H9 (cell line): ENCODE measurements at regions not wholly inside any gene's neighbourhood (a gene's known extent, or its start where the extent isn't known, plus 50 kb on each side); places are given as distances from the start of the nearest gene placed in this dataset.

ENCODE experiments used
- DNase-seq: peaks from one replicate; pipeline ENCODE4 v3.0.0-alpha.2; 2017
- H2AFZ ChIP-seq: one replicate; pipeline ENCODE4 v1.6.1; 2013; ENCODE audit warnings: mild to moderate bottlenecking, low read length, control low read depth, moderate library complexity
- H2AK5ac ChIP-seq: 2 replicates; pipeline ENCODE4 v1.6.1; 2013; ENCODE audit warnings: low read length, control low read depth, mixed read lengths; ENCODE audit not compliant: insufficient read length
- H2BK120ac ChIP-seq: one replicate; pipeline ENCODE4 v1.6.1; 2013; ENCODE audit warnings: low read depth, mild to moderate bottlenecking, low read length, control low read depth, inconsistent platforms; ENCODE audit not compliant: poor library complexity, severe bottlenecking
- H2BK12ac ChIP-seq: 2 replicates; pipeline ENCODE4 v1.6.1; 2013; ENCODE audit warnings: low read length, control low read depth, mixed read lengths, low read depth; ENCODE audit not compliant: insufficient read length
- H2BK15ac ChIP-seq: 2 replicates; pipeline ENCODE4 v1.6.1; 2013; ENCODE audit warnings: low read depth, low read length, control low read depth
- H2BK20ac ChIP-seq: one replicate; pipeline ENCODE4 v1.6.1; 2013; ENCODE audit warnings: low read depth, mild to moderate bottlenecking, low read length, control low read depth, inconsistent platforms; ENCODE audit not compliant: poor library complexity, severe bottlenecking
- H2BK5ac ChIP-seq: 2 replicates; pipeline ENCODE4 v1.6.1; 2013; ENCODE audit warnings: low read length, control low read depth, mixed read lengths; ENCODE audit not compliant: insufficient read length
- H3K14ac ChIP-seq: 2 replicates; pipeline ENCODE4 v1.6.1; 2013; ENCODE audit warnings: low read length, control low read depth; ENCODE audit not compliant: insufficient read depth
- H3K18ac ChIP-seq: 2 replicates; pipeline ENCODE4 v1.6.1; 2013; ENCODE audit warnings: low read depth, mild to moderate bottlenecking, mixed read lengths, low read length, control low read depth; ENCODE audit not compliant: insufficient read length
- H3K23ac ChIP-seq: 2 replicates; pipeline ENCODE4 v1.6.1; 2013; ENCODE audit warnings: low read length, control low read depth, mixed read lengths, low read depth; ENCODE audit not compliant: insufficient read length
- H3K23me2 ChIP-seq: 2 replicates; pipeline ENCODE4 v1.6.1; 2013; ENCODE audit warnings: low read depth, mild to moderate bottlenecking, mixed read lengths, low read length, control low read depth; ENCODE audit not compliant: insufficient read length, poor library complexity, severe bottlenecking
- H3K27ac ChIP-seq: 2 replicates; pipeline ENCODE4 v1.5.1; 2013; ENCODE audit warnings: low read length, control low read depth, mixed read lengths, low read depth; ENCODE audit not compliant: insufficient read length
- H3K27me3 ChIP-seq: 2 replicates; pipeline ENCODE4 v1.6.1; 2013; ENCODE audit warnings: low read length, control low read depth, inconsistent platforms; ENCODE audit not compliant: insufficient read depth
- H3K4ac ChIP-seq: 2 replicates; pipeline ENCODE4 v1.6.1; 2013; ENCODE audit warnings: low read depth, mild to moderate bottlenecking, control low read depth, inconsistent platforms, low read length, moderate library complexity
- H3K4me1 ChIP-seq: 2 replicates; pipeline ENCODE4 v1.6.1; 2013; ENCODE audit warnings: low read length, control low read depth, inconsistent platforms; ENCODE audit not compliant: insufficient read depth
- H3K4me2 ChIP-seq: 2 replicates; pipeline ENCODE4 v1.6.1; 2013; ENCODE audit warnings: low read length, control low read depth, mixed read lengths; ENCODE audit not compliant: insufficient read length, insufficient read depth
- H3K56ac ChIP-seq: 2 replicates; pipeline ENCODE4 v1.6.1; 2013; ENCODE audit warnings: low read depth, mild to moderate bottlenecking, mixed read lengths, low read length, control low read depth; ENCODE audit not compliant: insufficient read length
- H3K79me1 ChIP-seq: 2 replicates; pipeline ENCODE4 v1.6.1; 2013; ENCODE audit warnings: low read depth, mild to moderate bottlenecking, moderate library complexity, low read length, control low read depth, inconsistent platforms; ENCODE audit not compliant: insufficient read depth, poor library complexity, severe bottlenecking
- H3K79me2 ChIP-seq: 2 replicates; pipeline ENCODE4 v1.6.1; 2013; ENCODE audit warnings: low read length, control low read depth, inconsistent platforms; ENCODE audit not compliant: insufficient read depth
- H3K9ac ChIP-seq: 2 replicates; pipeline ENCODE4 v1.6.1; 2013; ENCODE audit warnings: low read length, control low read depth, mixed read lengths; ENCODE audit not compliant: insufficient read length; ENCODE audit errors: extremely low read depth
- H3K9me3 ChIP-seq: one replicate; pipeline ENCODE4 v1.6.1; 2013; ENCODE audit warnings: low read depth, low read length, inconsistent platforms; ENCODE audit not compliant: control insufficient read depth
- H3T11ph ChIP-seq: one replicate; pipeline ENCODE4 v1.6.1; 2013; ENCODE audit warnings: mild to moderate bottlenecking, low read length, control low read depth, inconsistent platforms
- H4K20me1 ChIP-seq: one replicate; pipeline ENCODE4 v1.6.1; 2013; ENCODE audit not compliant: control insufficient read depth, insufficient read length, insufficient read depth
- H4K5ac ChIP-seq: 2 replicates; pipeline ENCODE4 v1.6.1; 2013; ENCODE audit warnings: low read depth, mild to moderate bottlenecking, mixed read lengths, low read length, control low read depth; ENCODE audit not compliant: insufficient read length
- H4K8ac ChIP-seq: replicated peaks from 2 replicates; pipeline ENCODE4 v1.6.1; 2013; ENCODE audit warnings: low read length, control low read depth, mixed read lengths, low read depth; ENCODE audit not compliant: insufficient read length
- H4K91ac ChIP-seq: 2 replicates; pipeline ENCODE4 v1.6.1; 2013; ENCODE audit warnings: low read depth, mild to moderate bottlenecking, moderate library complexity, mixed read lengths, low read length, control low read depth; ENCODE audit not compliant: insufficient read length
- H3K27ac Mint-ChIP-seq, 3 experiments: 2 replicates in 2 of 3; 3 replicates in 1 of 3; pipeline ENCODE4 v1.8.0; 2020 to 2021; ENCODE audit warnings: mixed read lengths in 3 of 3, mild to moderate bottlenecking in 1 of 3, moderate library complexity in 1 of 3
- H3K27me3 Mint-ChIP-seq: 2 replicates; pipeline ENCODE4 v1.8.0; 2021; ENCODE audit warnings: low read depth, mild to moderate bottlenecking, moderate library complexity, mixed read lengths
- H3K36me3 Mint-ChIP-seq, 3 experiments: 2 replicates in 2 of 3; 3 replicates in 1 of 3; pipeline ENCODE4 v1.8.0; 2020 to 2021; ENCODE audit warnings: low read depth in 3 of 3, mixed read lengths in 3 of 3; ENCODE audit not compliant: insufficient read depth in 1 of 3
- H3K4me1 Mint-ChIP-seq, 2 experiments: 2 replicates each; pipeline ENCODE4 v1.8.0; 2020; ENCODE audit warnings: mixed read lengths in 2 of 2
- H3K4me3 Mint-ChIP-seq, 2 experiments: 2 replicates in 1 of 2; 3 replicates in 1 of 2; pipeline ENCODE4 v1.8.0; 2020 to 2021; ENCODE audit warnings: mild to moderate bottlenecking in 2 of 2, mixed read lengths in 2 of 2, moderate library complexity in 1 of 2
- H3K9me3 Mint-ChIP-seq, 2 experiments: 2 replicates in 1 of 2; 3 replicates in 1 of 2; pipeline ENCODE4 v1.8.0; 2020; ENCODE audit warnings: mild to moderate bottlenecking in 2 of 2, mixed read lengths in 2 of 2, moderate library complexity in 1 of 2
- CTCF ChIP-seq: fragments of 200-600 bp; sonication (generic); conservative IDR thresholded peaks from 3 replicates; pipeline ENCODE4 v1.8.0; 2021; ENCODE audit warnings: antibody characterized with exemption, mild to moderate bottlenecking
- WGBS: extraction: QIAGEN DNeasy Blood & Tissue Kit; methylation state at CpG from one replicate; pipeline ENCODE4 v1.1.7; 2013; ENCODE audit warnings: missing lambda C conversion rate, low lambda C conversion rate, mixed read lengths; ENCODE audit not compliant: insufficient read length; ENCODE audit errors: extremely low coverage; 5-methylcytosine and 5-hydroxymethylcytosine counted together

- Histone ChIP-seq H3K79me2 (no peaks in the 10 kb centered on the region), H3K56ac (no peak overlapping the region), H3K27ac (no peak overlapping the region), H3K23ac (no peak overlapping the region), H4K5ac (no peak overlapping the region), H3K9me3 (no peaks in the 10 kb centered on the region), H2AFZ (no peak overlapping the region), H3K14ac (no peak overlapping the region), H4K91ac (no peak overlapping the region), H3T11ph (no peak overlapping the region), H3K4me2 (no peak overlapping the region), H2BK15ac (no peak overlapping the region), H3K79me1 (no peaks in the 10 kb centered on the region), H3K23me2 (no peaks in the 10 kb centered on the region), H4K8ac (no peak overlapping the region), H2AK5ac (no peak overlapping the region), H3K4ac (no peak overlapping the region), H3K27me3 (no peaks in the 10 kb centered on the region), H2BK120ac (no peak overlapping the region), H2BK20ac (no peak overlapping the region), H3K9ac (no peak overlapping the region), H3K4me1 (no peaks in the 10 kb centered on the region), H4K20me1 (no peaks in the 10 kb centered on the region), H2BK5ac (no peak overlapping the region), H2BK12ac (no peak overlapping the region), H3K18ac (no peak overlapping the region)
- no peak overlapping the region for H3K4me3 Mint-ChIP-seq
- DNase-seq, result no peak
- peaks cover 17 to 18% of the 10 kb centered on the region in 2 experiments for H3K4me1 Mint-ChIP-seq
- no peaks in the 10 kb centered on the region for H3K9me3 Mint-ChIP-seq
- H3K36me3 Mint-ChIP-seq, result no peaks in the 10 kb centered on the region
- H3K27ac Mint-ChIP-seq, result no peak overlapping the region
- H3K27me3 Mint-ChIP-seq, result no peaks in the 10 kb centered on the region
- no peak for TF ChIP-seq CTCF
- no CpG with 5 or more reads among the region's 4 CpGs for WGBS
These were observed 206.0 kb upstream of the PRR16 start for GRCh38 chr5:120258123-120258522.
